Left ventricle myocardium inferior (tissue), 1 donor: ENCODE measurements at regions not wholly inside any gene's neighbourhood (a gene's known extent, or its start where the extent isn't known, plus 50 kb on each side); places are given as distances from the start of the nearest gene placed in this dataset.

Experiments used
- DNase-seq: peaks from one replicate; pipeline ENCODE4 v3.0.0-alpha.2; 2020
- H3K27ac ChIP-seq: fragments of 200-600 bp; replicated peaks from 2 replicates; pipeline ENCODE4 v1.8.0; 2021
- H3K27me3 ChIP-seq: fragments of 200-600 bp; 2 replicates; pipeline ENCODE4 v1.8.0; 2021; ENCODE audit warnings: low read depth
- H3K36me3 ChIP-seq: fragments of 200-600 bp; 2 replicates; pipeline ENCODE4 v1.8.0; 2021
- H3K4me1 ChIP-seq: fragments of 200-600 bp; 2 replicates; pipeline ENCODE4 v1.8.0; 2021
- H3K4me3 ChIP-seq: fragments of 200-600 bp; 2 replicates; pipeline ENCODE4 v1.8.0; 2021; ENCODE audit warnings: mild to moderate bottlenecking, moderate library complexity
- H3K9me3 ChIP-seq: fragments of 200-600 bp; replicated peaks from 2 replicates; pipeline ENCODE4 v1.8.0; 2021
- intact Hi-C: fragments of 100-400 bp; cut with micrococcal nuclease; formaldehyde crosslinking; loops from one replicate; pipeline ENCODE4 v1.11.0; 2022
- TF ChIP-seq, protein P1 (sequence below): fragments of 200-600 bp; IDR thresholded peaks from 2 replicates; pipeline ENCODE4 v1.8.0; 2021; ENCODE audit warnings: antibody characterized with exemption, mild to moderate bottlenecking, borderline replicate concordance
- donor health status: DM: no; HTN: yes; CAD: no; lungs with severe emphysema.

DNA sequence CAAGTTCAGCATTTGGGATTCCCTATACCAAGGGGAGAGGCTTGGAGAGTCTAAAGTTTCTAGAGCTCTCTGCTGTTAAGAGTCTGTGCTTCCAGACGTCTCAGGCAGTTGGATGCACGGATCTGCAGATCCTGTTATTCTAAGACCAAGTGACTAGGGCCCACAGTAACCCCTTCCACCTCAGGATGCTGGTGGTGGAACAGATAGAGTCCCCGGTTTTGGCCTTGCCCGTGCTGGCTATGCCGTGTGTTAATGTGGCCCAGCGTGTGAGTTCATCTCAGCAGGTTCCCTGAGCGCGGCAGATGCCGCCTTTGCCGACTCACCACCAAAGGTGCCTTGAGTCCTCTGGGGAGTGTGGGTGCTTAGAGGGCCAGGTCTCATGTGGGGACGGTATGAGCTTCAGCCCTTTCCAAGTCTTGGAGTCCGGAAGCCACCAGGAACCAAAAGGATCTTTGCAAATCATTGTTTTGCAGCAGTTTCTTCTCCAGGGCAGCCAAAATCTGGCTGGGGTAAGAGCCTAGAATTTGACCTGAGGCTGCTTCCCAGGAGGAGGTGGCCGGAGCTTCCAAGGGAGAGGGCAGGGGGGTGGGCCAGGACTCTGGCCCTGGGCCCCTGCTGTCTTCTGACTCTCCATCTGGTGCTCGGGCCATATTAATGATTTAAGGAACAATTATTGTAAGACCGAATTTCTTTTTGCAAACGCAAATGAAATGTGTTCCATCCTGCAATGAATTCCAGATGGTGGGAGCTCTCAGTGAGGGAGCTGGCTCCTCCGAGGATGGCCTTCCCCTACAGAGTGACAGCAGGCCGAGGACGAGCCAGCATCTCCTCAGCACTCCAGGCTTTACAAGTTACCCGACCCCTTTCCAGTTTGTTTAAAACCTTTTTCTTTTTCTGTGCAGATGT is 205.7 kb downstream of the FOXD2 start:
- H3K9me3 ChIP-seq: no peaks in the 10 kb centered on the region
- H3K36me3 ChIP-seq: no peaks in the 10 kb centered on the region
- peak overlapping the region; percentile 46 for H3K27ac ChIP-seq
- no peak overlapping the region for H3K4me3 ChIP-seq
- peaks cover 84% of the 10 kb centered on the region for H3K27me3 ChIP-seq
- DNase-seq: no peak
- H3K4me1 ChIP-seq: peaks cover 9% of the 10 kb centered on the region
- TF ChIP-seq, protein P1, sequence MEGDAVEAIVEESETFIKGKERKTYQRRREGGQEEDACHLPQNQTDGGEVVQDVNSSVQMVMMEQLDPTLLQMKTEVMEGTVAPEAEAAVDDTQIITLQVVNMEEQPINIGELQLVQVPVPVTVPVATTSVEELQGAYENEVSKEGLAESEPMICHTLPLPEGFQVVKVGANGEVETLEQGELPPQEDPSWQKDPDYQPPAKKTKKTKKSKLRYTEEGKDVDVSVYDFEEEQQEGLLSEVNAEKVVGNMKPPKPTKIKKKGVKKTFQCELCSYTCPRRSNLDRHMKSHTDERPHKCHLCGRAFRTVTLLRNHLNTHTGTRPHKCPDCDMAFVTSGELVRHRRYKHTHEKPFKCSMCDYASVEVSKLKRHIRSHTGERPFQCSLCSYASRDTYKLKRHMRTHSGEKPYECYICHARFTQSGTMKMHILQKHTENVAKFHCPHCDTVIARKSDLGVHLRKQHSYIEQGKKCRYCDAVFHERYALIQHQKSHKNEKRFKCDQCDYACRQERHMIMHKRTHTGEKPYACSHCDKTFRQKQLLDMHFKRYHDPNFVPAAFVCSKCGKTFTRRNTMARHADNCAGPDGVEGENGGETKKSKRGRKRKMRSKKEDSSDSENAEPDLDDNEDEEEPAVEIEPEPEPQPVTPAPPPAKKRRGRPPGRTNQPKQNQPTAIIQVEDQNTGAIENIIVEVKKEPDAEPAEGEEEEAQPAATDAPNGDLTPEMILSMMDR: no peak
- intact Hi-C loops: no loop called here

DNA sequence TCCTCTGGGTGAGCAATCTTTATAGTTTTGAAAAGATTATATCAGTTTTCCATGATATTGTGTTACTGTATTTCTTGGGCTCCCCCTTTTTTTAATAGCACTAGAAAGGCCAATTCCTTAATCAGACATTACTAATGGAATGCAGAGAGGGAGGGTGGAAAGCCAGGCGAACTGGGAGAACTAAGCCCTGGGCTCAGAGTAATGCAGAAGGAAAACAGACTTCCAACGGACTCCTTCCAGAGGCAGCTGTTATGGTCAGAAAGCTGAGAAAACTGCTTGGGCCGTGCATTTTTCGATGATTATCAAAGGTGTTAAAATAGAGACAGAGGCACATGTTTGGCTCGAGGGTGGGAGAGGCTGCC is 206.3 kb downstream of the FOXD2 start:
- H3K4me3 ChIP-seq: no peak overlapping the region
- peaks cover 84% of the 10 kb centered on the region for H3K27me3 ChIP-seq
- no peak for DNase-seq
- peaks cover 9% of the 10 kb centered on the region for H3K4me1 ChIP-seq
- intact Hi-C loops: no loop called here
- H3K36me3 ChIP-seq: no peaks in the 10 kb centered on the region
- TF ChIP-seq, protein P1: no peak
- H3K27ac ChIP-seq: peak overlapping the region; percentile 46
- no peaks in the 10 kb centered on the region for H3K9me3 ChIP-seq

DNA sequence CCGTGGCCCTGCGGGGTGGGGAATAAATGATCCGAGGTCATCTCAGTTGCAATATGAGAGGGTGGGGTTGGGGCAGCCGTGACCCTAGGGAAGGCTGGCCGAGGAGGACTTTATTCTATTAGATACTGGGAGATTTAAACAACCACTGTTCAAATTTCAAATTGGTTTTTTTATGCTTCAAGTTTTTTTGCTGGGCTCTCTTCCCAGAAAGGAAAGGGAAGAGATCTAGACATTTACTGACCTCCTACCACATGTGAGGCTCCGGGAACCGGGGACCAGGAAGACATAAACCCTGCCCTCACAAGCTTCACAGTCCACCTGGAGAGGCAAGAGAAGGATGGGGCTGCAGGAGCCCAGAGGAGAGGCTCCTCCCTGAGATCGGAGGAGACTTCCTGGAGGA is 207.3 kb downstream of the FOXD2 start:
- TF ChIP-seq, protein P1: no peak
- H3K4me1 ChIP-seq: peaks cover 9% of the 10 kb centered on the region
- peaks cover 84% of the 10 kb centered on the region for H3K27me3 ChIP-seq
- no peak overlapping the region for H3K27ac ChIP-seq
- H3K9me3 ChIP-seq: no peaks in the 10 kb centered on the region
- no peaks in the 10 kb centered on the region for H3K36me3 ChIP-seq
- no peak for DNase-seq
- no peak overlapping the region for H3K4me3 ChIP-seq
- intact Hi-C loops: no loop called here

DNA sequence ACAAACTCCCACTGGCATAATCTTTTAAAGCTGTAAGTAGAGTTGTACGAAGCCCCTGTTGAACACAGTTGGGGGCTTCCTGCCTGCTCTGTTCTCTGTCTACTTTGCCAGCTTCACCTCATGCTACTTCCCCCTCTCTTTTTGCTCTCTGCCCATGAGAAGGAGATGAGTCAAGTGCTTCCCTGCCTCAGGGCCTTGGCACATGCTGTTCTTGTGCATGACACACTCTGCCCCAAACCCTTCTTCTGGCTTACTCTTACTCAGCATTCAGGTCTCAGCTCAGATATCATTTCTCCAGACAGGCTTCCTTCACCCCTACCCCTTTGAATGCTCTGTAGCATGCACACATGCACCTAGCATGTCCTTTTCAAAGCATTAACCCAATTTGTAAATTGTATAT is 208.8 kb downstream of the FOXD2 start:
- Histone ChIP-seq H3K36me3 (no peaks in the 10 kb centered on the region), H3K4me1 (peaks cover 9% of the 10 kb centered on the region), H3K4me3 (no peak overlapping the region), H3K27ac (no peak overlapping the region), H3K9me3 (no peaks in the 10 kb centered on the region), H3K27me3 (peaks cover 81% of the 10 kb centered on the region)
- intact Hi-C loops: no loop called here
- DNase-seq: no peak
- TF ChIP-seq, protein P1: no peak

DNA sequence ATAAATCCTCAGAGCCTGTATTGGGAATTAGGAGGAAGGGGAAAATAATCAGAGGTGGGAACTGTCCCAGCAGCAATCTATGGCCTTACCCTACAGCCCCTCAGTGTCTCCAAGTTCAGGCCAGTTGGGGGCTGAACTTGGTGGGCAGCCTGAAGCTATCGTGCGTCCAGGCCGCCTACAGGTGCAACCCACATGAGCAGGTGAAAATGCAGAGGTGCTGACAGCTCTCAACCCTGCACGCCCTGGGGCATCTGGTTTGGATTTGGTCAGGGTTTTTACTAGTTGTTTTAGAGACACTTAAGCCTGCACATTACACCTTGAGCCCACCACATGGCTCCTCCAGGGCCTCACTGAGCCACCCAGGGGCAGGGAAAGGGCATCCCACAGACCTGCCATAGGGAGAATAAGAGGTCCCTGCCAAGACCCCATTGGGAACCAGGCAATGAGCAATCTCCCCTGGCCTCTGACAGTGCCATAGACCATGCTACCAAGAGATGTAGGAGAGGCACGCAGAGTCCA is 209.5 kb downstream of the FOXD2 start:
- Histone ChIP-seq H3K27me3 (peaks cover 78% of the 10 kb centered on the region), H3K4me3 (no peak overlapping the region), H3K4me1 (peaks cover 9% of the 10 kb centered on the region), H3K27ac (no peak overlapping the region), H3K36me3 (no peaks in the 10 kb centered on the region), H3K9me3 (no peaks in the 10 kb centered on the region)
- TF ChIP-seq, protein P1: no peak
- intact Hi-C loops: no loop called here
- no peak for DNase-seq
